Neural cell (in vitro differentiated cells): ENCODE measurements at regions not wholly inside any gene's neighbourhood (a gene's known extent, or its start where the extent isn't known, plus 50 kb on each side); places are given as distances from the start of the nearest gene placed in this dataset.

Source experiments
- H2AFZ ChIP-seq: fragments of 200-600, 300-800 bp; sonication (generic), shearing (Covaris generic); 2 replicates; pipeline ENCODE4 v1.6.0; 2014; ENCODE audit warnings: low read depth, mild to moderate bottlenecking, antibody characterized with exemption, low read length, moderate library complexity
- H3F3A ChIP-seq: fragments of 200-600 bp; shearing (Covaris generic); 2 replicates; pipeline ENCODE4 v1.6.1; 2016; ENCODE audit warnings: mild to moderate bottlenecking, moderate library complexity, mixed read lengths, antibody characterized with exemption, low read length; ENCODE audit not compliant: insufficient read depth, poor library complexity, severe bottlenecking
- H3K27ac ChIP-seq: fragments of 200-600, 300-800 bp; sonication (generic), shearing (Covaris generic); 2 replicates; pipeline ENCODE4 v1.5.1; 2014; ENCODE audit warnings: mild to moderate bottlenecking, low read length, moderate library complexity
- H3K27me3 ChIP-seq: fragments of 300-800, 200-600 bp; sonication (generic), shearing (Covaris generic); 2 replicates; pipeline ENCODE4 v1.6.0; 2014; ENCODE audit warnings: mild to moderate bottlenecking, low read depth, low read length, moderate library complexity; ENCODE audit not compliant: insufficient read depth
- H3K36me3 ChIP-seq: fragments of 300-800, 200-600 bp; sonication (generic), shearing (Covaris generic); 2 replicates; pipeline ENCODE4 v1.5.1; 2014; ENCODE audit warnings: mild to moderate bottlenecking, antibody characterized with exemption, low read length, moderate library complexity; ENCODE audit not compliant: insufficient read depth
- H3K4me2 ChIP-seq: fragments of 300-800, 200-600 bp; sonication (generic), shearing (Covaris generic); 2 replicates; pipeline ENCODE4 v1.6.0; 2014; ENCODE audit warnings: mild to moderate bottlenecking, low read length
- H3K4me3 ChIP-seq: fragments of 300-800, 200-600 bp; sonication (generic), shearing (Covaris generic); 2 replicates; pipeline ENCODE4 v1.5.1; 2014; ENCODE audit warnings: mild to moderate bottlenecking, low read length, moderate library complexity
- H3K79me2 ChIP-seq: fragments of 200-600 bp; shearing (Covaris generic); replicated peaks from 2 replicates; pipeline ENCODE4 v1.6.0; 2014; ENCODE audit warnings: mild to moderate bottlenecking, low read length, moderate library complexity; ENCODE audit not compliant: insufficient read depth
- H3K9ac ChIP-seq: fragments of 300-800, 200-600 bp; sonication (generic), shearing (Covaris generic); 2 replicates; pipeline ENCODE4 v1.6.1; 2016; ENCODE audit warnings: mild to moderate bottlenecking, low read length, mixed read lengths
- H3K9me2 ChIP-seq: fragments of 200-600 bp; shearing (Covaris generic); 2 replicates; pipeline ENCODE4 v1.6.1; 2016; ENCODE audit warnings: mild to moderate bottlenecking, low read length, mixed read lengths; ENCODE audit not compliant: insufficient read depth
- H3K9me3 ChIP-seq: fragments of 200-600, 300-800 bp; sonication (generic), shearing (Covaris generic); 2 replicates; pipeline ENCODE4 v1.6.1; 2016; ENCODE audit warnings: mild to moderate bottlenecking, mixed run types, low read length, moderate library complexity, mixed read lengths
- H4K20me1 ChIP-seq: fragments of 200-600 bp; shearing (Covaris generic); 2 replicates; pipeline ENCODE4 v1.6.1; 2016; ENCODE audit warnings: mild to moderate bottlenecking, mixed run types; ENCODE audit not compliant: insufficient read depth
- CTCF ChIP-seq: fragments of 450-650 bp; IDR thresholded peaks from 2 replicates; pipeline ENCODE4 v1.5.1; 2014; ENCODE audit warnings: antibody characterized with exemption, mild to moderate bottlenecking, moderate library complexity; ENCODE audit not compliant: poor library complexity, severe bottlenecking
- EP300 ChIP-seq: fragments of 450-650 bp; conservative IDR thresholded peaks from 2 replicates; pipeline ENCODE4 v1.6.1; 2014; ENCODE audit warnings: antibody characterized with exemption, mild to moderate bottlenecking, moderate library complexity; ENCODE audit not compliant: poor library complexity, severe bottlenecking
- EZH2 ChIP-seq: fragments of 200-600, 300-800 bp; shearing (Covaris generic), sonication (generic); IDR thresholded peaks from 2 replicates; pipeline ENCODE4 v1.6.1; 2014; ENCODE audit warnings: antibody characterized with exemption, low read length, borderline replicate concordance, mild to moderate bottlenecking; ENCODE audit not compliant: insufficient read depth, poor library complexity, severe bottlenecking
- MXI1 ChIP-seq: fragments of 450-650 bp; conservative IDR thresholded peaks from 2 replicates; pipeline ENCODE4 v1.6.1; 2014; ENCODE audit warnings: antibody characterized with exemption, mild to moderate bottlenecking; ENCODE audit not compliant: poor library complexity, severe bottlenecking
- POLR2AphosphoS5 ChIP-seq: IDR thresholded peaks from 2 replicates; pipeline ENCODE4 v1.6.1; 2012
- RAD21 ChIP-seq: fragments of 450-650 bp; conservative IDR thresholded peaks from 2 replicates; pipeline ENCODE4 v1.6.1; 2014; ENCODE audit warnings: antibody characterized with exemption, mild to moderate bottlenecking, moderate library complexity
- REST ChIP-seq: IDR thresholded peaks from 2 replicates; pipeline ENCODE4 v1.6.1; 2012; ENCODE audit warnings: borderline replicate concordance
- SMC3 ChIP-seq: fragments of 450-650 bp; conservative IDR thresholded peaks from 2 replicates; pipeline ENCODE4 v1.6.1; 2014; ENCODE audit warnings: antibody characterized with exemption, mild to moderate bottlenecking, moderate library complexity; ENCODE audit not compliant: poor library complexity
- TAF1 ChIP-seq: IDR thresholded peaks from 2 replicates; pipeline ENCODE4 v1.6.1; 2012; ENCODE audit warnings: low read depth

GRCh38 chr10:64075604-64076003 lies 554.4 kb downstream of the REEP3 start:
- H3K9me2 ChIP-seq: no peaks in the 10 kb centered on the region
- no peak for TF ChIP-seq REST
- TF ChIP-seq POLR2AphosphoS5: no peak
- no peak for TF ChIP-seq CTCF
- no peak for TF ChIP-seq EZH2
- TF ChIP-seq SMC3: no peak
- TF ChIP-seq MXI1: no peak
- no peak for TF ChIP-seq TAF1
- no peak for TF ChIP-seq RAD21
- TF ChIP-seq EP300: no peak
- no peak overlapping the region for H3K4me3 ChIP-seq
- no peaks in the 10 kb centered on the region for H3K27me3 ChIP-seq
- no peak overlapping the region for H2AFZ ChIP-seq
- H3K36me3 ChIP-seq: no peaks in the 10 kb centered on the region
- H3K27ac ChIP-seq: no peak overlapping the region
- no peaks in the 10 kb centered on the region for H3K79me2 ChIP-seq
- no peak overlapping the region for H3K9ac ChIP-seq
- H3K4me2 ChIP-seq: no peak overlapping the region
- H3K9me3 ChIP-seq: no peaks in the 10 kb centered on the region
- no peaks in the 10 kb centered on the region for H4K20me1 ChIP-seq
- no peaks in the 10 kb centered on the region for H3F3A ChIP-seq

- H3K4me3 ChIP-seq: no peak overlapping the region
- no peaks in the 10 kb centered on the region for H3F3A ChIP-seq
- H4K20me1 ChIP-seq: no peaks in the 10 kb centered on the region
- TF ChIP-seq RAD21 (no peak), SMC3 (no peak), MXI1 (no peak), CTCF (no peak), TAF1 (no peak), POLR2AphosphoS5 (no peak), EZH2 (no peak), REST (no peak), EP300 (no peak)
- H3K27me3 ChIP-seq: no peaks in the 10 kb centered on the region
- no peaks in the 10 kb centered on the region for H3K9me2 ChIP-seq
- H3K9ac ChIP-seq: no peak overlapping the region
- no peaks in the 10 kb centered on the region for H3K9me3 ChIP-seq
- no peaks in the 10 kb centered on the region for H3K79me2 ChIP-seq
- no peak overlapping the region for H2AFZ ChIP-seq
- no peaks in the 10 kb centered on the region for H3K36me3 ChIP-seq
- no peak overlapping the region for H3K4me2 ChIP-seq
- H3K27ac ChIP-seq: no peak overlapping the region
Observed at GRCh38 chr10:64076322-64076940, 555.2 kb downstream of the REEP3 start.
